ENCODE measurements at regions not wholly inside any gene's neighbourhood (a gene's known extent, or its start where the extent isn't known, plus 50 kb on each side); places are given as distances from the start of the nearest gene placed in this dataset.
"Not testable (repeated sequence)": the region's sequence is repeated elsewhere in the genome, so short reads cannot be mapped to it uniquely, and the experiment has no call there.

DNA sequence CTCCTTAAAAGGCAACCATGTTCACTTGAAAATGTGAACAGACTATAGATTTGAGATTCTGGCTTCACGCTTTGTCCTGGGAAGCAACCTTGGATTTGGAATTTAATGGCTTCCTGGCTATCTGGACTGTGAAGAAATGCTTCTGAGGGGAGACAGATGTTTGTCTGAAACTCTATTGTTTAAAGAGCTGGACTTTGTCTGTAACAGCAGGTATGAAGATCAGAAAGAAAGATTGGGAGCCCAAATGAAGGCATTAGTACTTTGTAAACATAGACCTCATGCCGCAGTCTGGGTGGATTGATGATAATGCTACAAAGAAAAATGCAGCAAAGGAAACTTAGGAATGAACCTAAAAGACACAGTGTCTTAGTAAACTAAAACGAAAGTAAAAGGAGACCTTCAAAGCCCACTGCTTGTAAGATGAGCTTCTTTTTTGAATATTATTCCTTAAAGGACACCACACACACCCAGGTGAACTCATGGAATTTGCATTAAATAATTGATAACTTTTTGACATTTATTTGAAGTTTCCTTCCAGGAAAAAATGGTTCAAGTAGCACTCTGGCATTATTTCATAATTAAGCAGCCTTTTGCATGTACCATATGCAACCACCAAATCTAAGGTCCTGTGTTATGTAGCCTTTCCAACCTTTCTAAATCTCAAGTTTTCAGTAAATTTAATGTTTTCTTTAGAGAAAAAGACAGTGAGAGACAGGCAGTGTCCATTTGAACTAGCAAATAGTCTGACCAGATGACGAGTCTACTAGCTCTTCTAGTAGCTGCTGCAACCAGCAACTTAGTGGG, 119.9 kb downstream of the SPDYE17 start:
- TF ChIP-seq, protein P1, sequence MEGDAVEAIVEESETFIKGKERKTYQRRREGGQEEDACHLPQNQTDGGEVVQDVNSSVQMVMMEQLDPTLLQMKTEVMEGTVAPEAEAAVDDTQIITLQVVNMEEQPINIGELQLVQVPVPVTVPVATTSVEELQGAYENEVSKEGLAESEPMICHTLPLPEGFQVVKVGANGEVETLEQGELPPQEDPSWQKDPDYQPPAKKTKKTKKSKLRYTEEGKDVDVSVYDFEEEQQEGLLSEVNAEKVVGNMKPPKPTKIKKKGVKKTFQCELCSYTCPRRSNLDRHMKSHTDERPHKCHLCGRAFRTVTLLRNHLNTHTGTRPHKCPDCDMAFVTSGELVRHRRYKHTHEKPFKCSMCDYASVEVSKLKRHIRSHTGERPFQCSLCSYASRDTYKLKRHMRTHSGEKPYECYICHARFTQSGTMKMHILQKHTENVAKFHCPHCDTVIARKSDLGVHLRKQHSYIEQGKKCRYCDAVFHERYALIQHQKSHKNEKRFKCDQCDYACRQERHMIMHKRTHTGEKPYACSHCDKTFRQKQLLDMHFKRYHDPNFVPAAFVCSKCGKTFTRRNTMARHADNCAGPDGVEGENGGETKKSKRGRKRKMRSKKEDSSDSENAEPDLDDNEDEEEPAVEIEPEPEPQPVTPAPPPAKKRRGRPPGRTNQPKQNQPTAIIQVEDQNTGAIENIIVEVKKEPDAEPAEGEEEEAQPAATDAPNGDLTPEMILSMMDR (IDR thresholded peaks at IDR 0.05) = not testable (repeated sequence)
- TF ChIP-seq POLR2A (IDR thresholded peaks at IDR 0.05) = not testable (repeated sequence)

Data from lower leg skin (tissue), 3 donors.